Liver (tissue), 8 donors: ENCODE measurements at regions not wholly inside any gene's neighbourhood (a gene's known extent, or its start where the extent isn't known, plus 50 kb on each side); places are given as distances from the start of the nearest gene placed in this dataset.

ENCODE experiments used
- DNase-seq: peaks from one replicate; pipeline ENCODE4 v3.0.0-alpha.2; 2017; ENCODE audit warnings: low spot score
- H3K27ac ChIP-seq, 2 donors: one replicate each; pipeline ENCODE4 v1.7.0; 2013; ENCODE audit warnings: inconsistent platforms in 2 of 2, low read length in 2 of 2, control low read depth in 1 of 2, low read depth in 1 of 2, mild to moderate bottlenecking in 1 of 2
- H3K27me3 ChIP-seq, 4 donors: one replicate each; pipeline versions ENCODE4 v1.6.1 to v1.7.0; 2013; ENCODE audit warnings: low read length in 3 of 4, inconsistent platforms in 1 of 4, mild to moderate bottlenecking in 1 of 4, moderate library complexity in 1 of 4; ENCODE audit not compliant: control insufficient read depth in 4 of 4, insufficient read depth in 4 of 4
- H3K36me3 ChIP-seq, 4 donors: one replicate each; pipeline versions ENCODE4 v1.6.1 to v1.7.0; 2013; ENCODE audit warnings: low read length in 3 of 4, mild to moderate bottlenecking in 3 of 4, low read depth in 1 of 4, moderate library complexity in 1 of 4; ENCODE audit not compliant: control insufficient read depth in 4 of 4, insufficient read depth in 3 of 4
- H3K4me1 ChIP-seq, 4 donors: one replicate each; pipeline versions ENCODE4 v1.6.1 to v1.7.0; 2013; ENCODE audit warnings: low read length in 3 of 4, mild to moderate bottlenecking in 3 of 4, moderate library complexity in 1 of 4; ENCODE audit not compliant: control insufficient read depth in 4 of 4, insufficient read depth in 4 of 4
- H3K4me3 ChIP-seq, 3 donors: one replicate each; pipeline versions ENCODE4 v1.6.1 to v1.7.0; 2013; ENCODE audit warnings: low read length in 3 of 3, control low read depth in 1 of 3, low read depth in 1 of 3, mild to moderate bottlenecking in 1 of 3
- H3K9ac ChIP-seq, 2 donors: one replicate each; pipeline ENCODE4 v1.7.0; 2013; ENCODE audit warnings: low read length in 2 of 2, mild to moderate bottlenecking in 2 of 2, moderate library complexity in 2 of 2, control low read depth in 1 of 2, low read depth in 1 of 2
- H3K9me3 ChIP-seq, 4 donors: one replicate each; pipeline versions ENCODE4 v1.6.1 to v1.7.0; 2013; ENCODE audit warnings: low read length in 3 of 4; ENCODE audit not compliant: control insufficient read depth in 4 of 4
- ATF3 ChIP-seq: IDR thresholded peaks from 2 replicates; pipeline ENCODE4 v1.6.1; 2016; ENCODE audit warnings: antibody characterized with exemption
- CTCF ChIP-seq: fragments of 150-350 bp; IDR thresholded peaks from 2 replicates; pipeline ENCODE4 v1.5.1; 2017; ENCODE audit warnings: improper control_type of control experiment, low read depth, low read length; ENCODE audit not compliant: missing input control
- EGR1 ChIP-seq, 2 donors: IDR thresholded peaks; 2 replicates each; pipeline ENCODE4 v1.6.1; 2016 to 2018; ENCODE audit warnings: antibody characterized with exemption in 2 of 2, low read depth in 2 of 2
- FOXA1 ChIP-seq: IDR thresholded peaks from 2 replicates; pipeline ENCODE4 v1.6.1; 2016; ENCODE audit warnings: antibody characterized with exemption
- FOXA2 ChIP-seq: IDR thresholded peaks from 2 replicates; pipeline ENCODE4 v1.6.1; 2016; ENCODE audit warnings: antibody characterized with exemption
- GABPA ChIP-seq, 2 donors: IDR thresholded peaks in 1 of 2; conservative IDR thresholded peaks in 1 of 2; 2 replicates each; pipeline ENCODE4 v1.6.1; 2016; ENCODE audit warnings: antibody characterized with exemption in 2 of 2, mild to moderate bottlenecking in 1 of 2, moderate library complexity in 1 of 2
- HNF4A ChIP-seq, 2 donors: conservative IDR thresholded peaks; 2 replicates each; pipeline ENCODE4 v1.6.1; 2016; ENCODE audit warnings: antibody characterized with exemption in 2 of 2, mild to moderate bottlenecking in 2 of 2
- JUND ChIP-seq, 2 donors: IDR thresholded peaks; 2 replicates each; pipeline ENCODE4 v1.6.1; 2016; ENCODE audit warnings: antibody characterized with exemption in 2 of 2
- MAX ChIP-seq: IDR thresholded peaks from 2 replicates; pipeline ENCODE4 v1.6.1; 2016; ENCODE audit warnings: antibody characterized with exemption
- NR2F2 ChIP-seq: IDR thresholded peaks from 2 replicates; pipeline ENCODE4 v1.6.1; 2016; ENCODE audit warnings: antibody characterized with exemption
- RAD21 ChIP-seq, 2 donors: IDR thresholded peaks; 2 replicates each; pipeline ENCODE4 v1.6.1; 2016; ENCODE audit warnings: antibody characterized with exemption in 2 of 2, mild to moderate bottlenecking in 2 of 2
- REST ChIP-seq: IDR thresholded peaks from 2 replicates; pipeline ENCODE4 v1.6.1; 2016; ENCODE audit warnings: antibody characterized with exemption, mild to moderate bottlenecking
- RXRA ChIP-seq, 2 donors: IDR thresholded peaks; 2 replicates each; pipeline ENCODE4 v1.6.1; 2017 to 2018; ENCODE audit warnings: antibody characterized with exemption in 2 of 2, mild to moderate bottlenecking in 1 of 2
- SP1 ChIP-seq: IDR thresholded peaks from 2 replicates; pipeline ENCODE4 v1.6.1; 2018; ENCODE audit warnings: antibody characterized with exemption, mild to moderate bottlenecking
- TAF1 ChIP-seq: conservative IDR thresholded peaks from 2 replicates; pipeline ENCODE4 v1.6.1; 2016; ENCODE audit warnings: antibody characterized with exemption, mild to moderate bottlenecking
- YY1 ChIP-seq: IDR thresholded peaks from 2 replicates; pipeline ENCODE4 v1.6.1; 2016; ENCODE audit warnings: antibody characterized with exemption, mild to moderate bottlenecking
- ZBTB33 ChIP-seq: IDR thresholded peaks from 2 replicates; pipeline ENCODE4 v1.6.1; 2016; ENCODE audit warnings: antibody characterized with exemption
- WGBS: extraction: QIAGEN DNeasy Blood & Tissue Kit; methylation state at CpG from one replicate; pipeline ENCODE4 v1.1.7; 2013; 5-methylcytosine and 5-hydroxymethylcytosine counted together
- donor health status: healthy.
- donor health status: healthy.
- donor health status: healthy.
- donor health status: healthy.
- donor health status: healthy.

- WGBS: 97% methylated on average over 12 of the region's 12 CpGs
- peak overlapping the region in 1 of 2 donors; percentile 16 for H3K27ac ChIP-seq
- no peak overlapping the region for H3K9ac ChIP-seq
- DNase-seq: no peak
- no peaks in the 10 kb centered on the region for H3K9me3 ChIP-seq
- H3K4me1 ChIP-seq: peaks cover 0 to 19% (median 3%) of the 10 kb centered on the region in 4 donors
- peaks cover 0 to 11% (median 4%) of the 10 kb centered on the region in 4 donors for H3K36me3 ChIP-seq
- TF ChIP-seq ATF3 (no peak), FOXA2 (no peak), YY1 (no peak), REST (no peak), NR2F2 (no peak), CTCF (no peak), RXRA (IDR thresholded peaks at IDR 0.05) (no peak)
- no peak overlapping the region for H3K4me3 ChIP-seq
- no peaks in the 10 kb centered on the region for H3K27me3 ChIP-seq
Measured at GRCh38 chr12:124456133-124456651, 111.2 kb downstream of the NCOR2 start.

- DNase-seq: no peak
- no peak overlapping the region for H3K4me3 ChIP-seq
- H3K4me1 ChIP-seq: peaks cover 0 to 19% (median 3%) of the 10 kb centered on the region in 4 donors
- WGBS: 88% methylated on average over 9 of the region's 9 CpGs
- peaks cover 0 to 9% (median 4%) of the 10 kb centered on the region in 4 donors for H3K36me3 ChIP-seq
- H3K27ac ChIP-seq: no peak overlapping the region
- H3K9ac ChIP-seq: no peak overlapping the region
- H3K27me3 ChIP-seq: no peaks in the 10 kb centered on the region
- H3K9me3 ChIP-seq: no peaks in the 10 kb centered on the region
- TF ChIP-seq RXRA (IDR thresholded peaks at IDR 0.05): no peak
- TF ChIP-seq ATF3: no peak
- TF ChIP-seq HNF4A (conservative IDR thresholded peaks at IDR 0.05): no peak
- TF ChIP-seq RAD21 (IDR thresholded peaks at IDR 0.05): no peak
- TF ChIP-seq SP1: no peak
- no peak for TF ChIP-seq EGR1 (IDR thresholded peaks at IDR 0.05; ENCODE audit: low read depth in 2 of 2)
- TF ChIP-seq FOXA1: no peak
- TF ChIP-seq MAX: no peak
- TF ChIP-seq TAF1: no peak
- no peak for TF ChIP-seq CTCF
- TF ChIP-seq REST: no peak
- TF ChIP-seq GABPA (IDR thresholded peaks at IDR 0.05 in 1 of 2, conservative IDR thresholded peaks at IDR 0.05 in 1 of 2): no peak
- no peak for TF ChIP-seq YY1
- no peak for TF ChIP-seq JUND (IDR thresholded peaks at IDR 0.05)
- TF ChIP-seq NR2F2: no peak
- no peak for TF ChIP-seq ZBTB33
Measured at GRCh38 chr12:124455336-124455735, 112.1 kb downstream of the NCOR2 start.
